ENCODE measurements at regions not wholly inside any gene's neighbourhood (a gene's known extent, or its start where the extent isn't known, plus 50 kb on each side); places are given as distances from the start of the nearest gene placed in this dataset.
A peak's percentile ranks its signal among the peaks of the same experiment; 100 is the strongest.
"Not testable (repeated sequence)": the region's sequence is repeated elsewhere in the genome, so short reads cannot be mapped to it uniquely, and the experiment has no call there.

- no peak for DNase-seq (ENCODE audit: low read depth)
- TF ChIP-seq, protein P1, sequence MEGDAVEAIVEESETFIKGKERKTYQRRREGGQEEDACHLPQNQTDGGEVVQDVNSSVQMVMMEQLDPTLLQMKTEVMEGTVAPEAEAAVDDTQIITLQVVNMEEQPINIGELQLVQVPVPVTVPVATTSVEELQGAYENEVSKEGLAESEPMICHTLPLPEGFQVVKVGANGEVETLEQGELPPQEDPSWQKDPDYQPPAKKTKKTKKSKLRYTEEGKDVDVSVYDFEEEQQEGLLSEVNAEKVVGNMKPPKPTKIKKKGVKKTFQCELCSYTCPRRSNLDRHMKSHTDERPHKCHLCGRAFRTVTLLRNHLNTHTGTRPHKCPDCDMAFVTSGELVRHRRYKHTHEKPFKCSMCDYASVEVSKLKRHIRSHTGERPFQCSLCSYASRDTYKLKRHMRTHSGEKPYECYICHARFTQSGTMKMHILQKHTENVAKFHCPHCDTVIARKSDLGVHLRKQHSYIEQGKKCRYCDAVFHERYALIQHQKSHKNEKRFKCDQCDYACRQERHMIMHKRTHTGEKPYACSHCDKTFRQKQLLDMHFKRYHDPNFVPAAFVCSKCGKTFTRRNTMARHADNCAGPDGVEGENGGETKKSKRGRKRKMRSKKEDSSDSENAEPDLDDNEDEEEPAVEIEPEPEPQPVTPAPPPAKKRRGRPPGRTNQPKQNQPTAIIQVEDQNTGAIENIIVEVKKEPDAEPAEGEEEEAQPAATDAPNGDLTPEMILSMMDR (IDR thresholded peaks at IDR 0.05; ENCODE audit: control insufficient read depth, insufficient read depth, low read depth, low read length, missing control alignments): no peak
- H3K4me3 ChIP-seq (ENCODE audit: control insufficient read depth, low read depth, low read length): no peak overlapping the region
These were observed 84.8 kb upstream of the ATP1A1 start for GRCh38 chr1:116288201-116288598.

GRCh38 chr1:116289193-116289592 lies 83.9 kb upstream of the ATP1A1 start:
- no peak for DNase-seq (ENCODE audit: low read depth)
- H3K4me3 ChIP-seq (ENCODE audit: control insufficient read depth, low read depth, low read length): no peak overlapping the region
- TF ChIP-seq, protein P1 (IDR thresholded peaks at IDR 0.05; ENCODE audit: control insufficient read depth, insufficient read depth, low read depth, low read length, missing control alignments): no peak

DNA sequence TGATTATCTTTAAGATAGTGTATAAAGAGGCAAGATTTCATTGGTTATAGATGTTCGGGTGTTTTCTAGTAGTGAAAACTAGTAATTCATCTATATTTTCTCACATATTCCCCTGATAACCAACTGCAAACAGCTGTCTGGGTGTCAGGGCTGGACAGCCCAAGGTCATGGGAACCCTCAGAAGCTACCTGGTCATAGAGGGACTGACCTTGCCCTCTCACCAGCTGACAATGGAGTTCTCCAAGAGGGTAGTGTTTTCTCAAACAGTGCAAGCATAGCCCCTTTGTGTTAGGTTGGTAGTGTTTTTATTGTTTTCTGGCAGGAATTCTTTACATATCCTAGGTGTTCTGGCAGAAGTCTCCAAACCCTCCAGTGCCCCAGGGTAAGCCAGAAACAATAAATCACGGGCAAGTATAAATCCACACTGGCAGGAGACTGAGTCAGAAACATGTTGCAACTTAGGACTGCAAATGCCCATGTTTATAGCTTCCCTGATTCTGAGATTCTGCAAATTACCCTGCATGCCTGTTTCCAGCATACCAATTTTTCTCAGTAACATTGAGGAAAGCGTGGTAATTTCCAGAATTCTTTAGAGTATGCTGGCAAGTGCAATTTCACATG lies 82.8 kb upstream of the ATP1A1 start:
- DNase-seq (ENCODE audit: low read depth): peak; percentile 27

GRCh38 chr1:116291024-116291423 lies 82.0 kb upstream of the ATP1A1 start:
- DNase-seq (ENCODE audit: low read depth): no peak
- H3K4me3 ChIP-seq (ENCODE audit: control insufficient read depth, low read depth, low read length): no peak overlapping the region
- TF ChIP-seq, protein P1 (IDR thresholded peaks at IDR 0.05; ENCODE audit: control insufficient read depth, insufficient read depth, low read depth, low read length, missing control alignments): no peak

More for the DNA sequence above, 82.8 kb upstream of the ATP1A1 start:
- no peak overlapping the region for H3K4me3 ChIP-seq (ENCODE audit: control insufficient read depth, low read depth, low read length)
- TF ChIP-seq, protein P1 (IDR thresholded peaks at IDR 0.05; ENCODE audit: control insufficient read depth, insufficient read depth, low read depth, low read length, missing control alignments): no peak

DNA sequence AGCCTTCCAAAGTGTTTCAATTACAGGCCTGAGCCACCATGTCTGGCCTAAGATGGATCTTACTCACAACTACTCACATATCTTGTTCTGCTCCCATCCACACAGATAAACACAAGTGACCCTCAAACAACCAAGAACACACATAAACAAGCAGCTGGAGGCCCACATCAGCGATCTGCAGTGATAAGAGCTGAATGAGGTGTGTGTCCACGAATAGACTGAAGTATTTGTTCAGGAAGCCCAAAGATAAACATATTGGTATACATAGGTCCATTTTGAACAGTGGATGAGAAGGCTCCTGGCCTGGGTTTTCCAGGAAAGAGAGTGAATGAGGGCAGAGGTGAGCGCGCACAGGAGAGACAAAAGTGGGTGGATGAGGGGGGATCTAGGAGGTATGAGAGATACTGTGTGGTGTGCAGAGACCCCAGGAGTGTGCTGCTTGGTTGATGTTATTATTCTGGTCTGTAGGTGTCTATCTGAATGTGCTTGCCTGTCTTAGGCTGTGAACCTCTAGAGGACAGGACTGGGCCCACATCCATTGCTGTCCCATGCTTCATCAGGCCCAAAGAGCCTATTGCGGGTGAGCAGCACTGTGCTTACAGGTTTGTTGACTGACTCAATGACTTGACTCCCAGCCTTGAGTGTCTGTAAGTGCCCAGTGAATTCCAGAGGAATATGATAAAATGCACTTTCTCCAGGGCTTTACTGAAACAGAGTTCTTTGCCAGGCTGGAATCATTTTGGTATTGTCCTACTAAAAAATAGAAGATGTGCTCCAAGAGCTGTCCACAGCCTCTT lies 79.9 kb upstream of the ATP1A1 start:
- DNase-seq (ENCODE audit: low read depth): no peak
- TF ChIP-seq, protein P1 (IDR thresholded peaks at IDR 0.05; ENCODE audit: control insufficient read depth, insufficient read depth, low read depth, low read length, missing control alignments): no peak
- no peak overlapping the region for H3K4me3 ChIP-seq (ENCODE audit: control insufficient read depth, low read depth, low read length)

DNA sequence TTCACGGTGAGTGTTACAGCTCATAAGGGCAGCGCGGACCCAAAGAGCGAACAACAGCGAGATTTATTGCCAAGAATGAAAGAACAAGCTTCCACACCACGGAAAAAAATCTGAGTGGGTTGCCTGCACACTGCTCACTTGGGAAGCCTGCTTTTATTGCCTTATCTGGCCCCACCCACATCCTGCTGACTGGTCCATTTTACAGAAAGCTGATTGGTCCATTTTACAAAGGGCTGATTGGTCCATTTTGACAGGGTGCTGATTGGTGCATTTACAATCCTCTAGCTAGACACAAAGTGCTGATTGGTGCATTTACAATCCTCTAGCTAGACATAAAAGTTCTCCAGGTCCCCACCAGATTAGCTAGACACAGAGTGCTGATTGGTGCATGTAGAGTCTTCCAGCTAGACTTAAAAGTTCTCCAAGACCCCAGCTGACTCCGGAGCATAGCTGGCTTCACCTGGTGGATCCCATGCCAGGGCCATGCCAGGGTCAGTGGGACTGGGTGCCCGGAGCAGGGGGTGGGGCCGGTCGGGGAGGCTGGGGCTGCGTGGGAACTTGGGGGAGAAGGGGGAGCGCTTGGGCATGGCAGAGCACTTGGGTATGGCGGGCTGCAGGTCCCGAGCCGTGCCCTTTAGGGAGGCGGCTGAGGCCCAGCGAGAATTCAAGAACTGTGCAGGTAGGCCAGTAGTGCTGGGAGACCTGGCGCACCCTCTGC lies 75.4 kb upstream of the ATP1A1 start:
- H3K4me3 ChIP-seq (ENCODE audit: control insufficient read depth, low read depth, low read length): no peak overlapping the region
- TF ChIP-seq, protein P1 (IDR thresholded peaks at IDR 0.05; ENCODE audit: control insufficient read depth, insufficient read depth, low read depth, low read length, missing control alignments): no peak
- DNase-seq (ENCODE audit: low read depth): no peak

DNA sequence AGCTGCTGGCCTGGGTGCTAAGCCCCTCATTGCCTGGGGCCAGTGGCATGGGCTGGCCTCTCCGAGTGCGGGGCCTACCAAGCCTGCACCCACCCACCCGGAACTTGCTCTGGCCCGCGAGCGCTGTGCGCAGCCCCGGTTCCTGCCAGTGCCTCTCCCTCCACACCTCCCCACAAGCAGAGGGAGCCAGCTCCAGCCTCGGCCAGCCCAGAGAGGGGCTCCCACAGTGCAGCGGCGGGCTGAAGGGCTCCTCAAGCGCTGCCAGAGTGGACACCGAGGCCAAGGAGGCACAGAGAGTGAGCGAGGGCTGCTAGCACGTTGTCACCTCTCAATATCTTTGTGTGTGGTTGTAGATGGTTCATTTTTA lies 74.8 kb upstream of the ATP1A1 start:
- DNase-seq (ENCODE audit: low read depth); H3K4me3 ChIP-seq (ENCODE audit: control insufficient read depth, low read depth, low read length): not testable (repeated sequence)
